Testis (tissue), 2 donors: ENCODE measurements at regions not wholly inside any gene's neighbourhood (a gene's known extent, or its start where the extent isn't known, plus 50 kb on each side); places are given as distances from the start of the nearest gene placed in this dataset.

ENCODE experiments used
- POLR2A ChIP-seq: fragments of 450-650 bp; IDR thresholded peaks from one replicate; pipeline ENCODE4 v1.6.1; 2017; ENCODE audit warnings: antibody characterized with exemption, mild to moderate bottlenecking, moderate library complexity
- TF ChIP-seq, protein P1 (sequence below), 3 experiments: fragments of 450-650 bp in 2 of 3; fragments of 200-600 bp in 1 of 3; sonication (generic) in 1 of 3; IDR thresholded peaks; one replicate each; pipeline ENCODE4 v1.5.1; 2016 to 2019; ENCODE audit warnings: antibody characterized with exemption in 3 of 3, mild to moderate bottlenecking in 2 of 3, moderate library complexity in 1 of 3

DNA sequence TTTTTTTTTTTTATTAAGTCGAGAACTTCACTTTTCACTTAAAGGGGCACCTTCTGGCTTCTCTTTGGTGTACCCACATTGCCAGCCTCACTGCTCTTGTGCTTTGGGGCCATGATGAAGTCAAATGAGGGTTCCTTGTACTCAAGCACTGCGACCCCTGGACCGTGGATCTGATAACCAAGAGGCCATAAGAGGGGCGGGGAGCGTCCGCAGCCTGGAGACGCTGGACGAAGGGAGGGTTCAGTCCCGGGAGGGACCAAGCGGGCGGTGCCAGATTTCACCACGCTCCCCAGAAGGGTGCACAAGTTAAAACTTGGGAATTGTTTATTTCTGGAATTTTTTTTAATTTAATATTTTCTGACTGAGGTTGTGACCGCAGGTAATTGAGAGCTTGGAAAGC is 53.3 kb upstream of the SOX1 start:
- TF ChIP-seq, protein P1, sequence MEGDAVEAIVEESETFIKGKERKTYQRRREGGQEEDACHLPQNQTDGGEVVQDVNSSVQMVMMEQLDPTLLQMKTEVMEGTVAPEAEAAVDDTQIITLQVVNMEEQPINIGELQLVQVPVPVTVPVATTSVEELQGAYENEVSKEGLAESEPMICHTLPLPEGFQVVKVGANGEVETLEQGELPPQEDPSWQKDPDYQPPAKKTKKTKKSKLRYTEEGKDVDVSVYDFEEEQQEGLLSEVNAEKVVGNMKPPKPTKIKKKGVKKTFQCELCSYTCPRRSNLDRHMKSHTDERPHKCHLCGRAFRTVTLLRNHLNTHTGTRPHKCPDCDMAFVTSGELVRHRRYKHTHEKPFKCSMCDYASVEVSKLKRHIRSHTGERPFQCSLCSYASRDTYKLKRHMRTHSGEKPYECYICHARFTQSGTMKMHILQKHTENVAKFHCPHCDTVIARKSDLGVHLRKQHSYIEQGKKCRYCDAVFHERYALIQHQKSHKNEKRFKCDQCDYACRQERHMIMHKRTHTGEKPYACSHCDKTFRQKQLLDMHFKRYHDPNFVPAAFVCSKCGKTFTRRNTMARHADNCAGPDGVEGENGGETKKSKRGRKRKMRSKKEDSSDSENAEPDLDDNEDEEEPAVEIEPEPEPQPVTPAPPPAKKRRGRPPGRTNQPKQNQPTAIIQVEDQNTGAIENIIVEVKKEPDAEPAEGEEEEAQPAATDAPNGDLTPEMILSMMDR (IDR thresholded peaks at IDR 0.05), result no peak
- no peak for TF ChIP-seq POLR2A
